ENCODE measurements at regions not wholly inside any gene's neighbourhood (a gene's known extent, or its start where the extent isn't known, plus 50 kb on each side); places are given as distances from the start of the nearest gene placed in this dataset.

- H3K9me3 ChIP-seq = no peaks in the 10 kb centered on the region
- H3K27ac ChIP-seq = no peak overlapping the region
- WGBS (ENCODE audit: missing lambda C conversion rate) = 5% methylated on average over 5 of the region's 5 CpGs
- POLR2A ChIA-PET = no interaction called here
- H3K4me2 ChIP-seq = no peak overlapping the region
- TF ChIP-seq ZFP36 (IDR thresholded peaks at IDR 0.05; ENCODE audit: borderline replicate concordance, partially characterized antibody) (no peak), SMC3 (IDR thresholded peaks at IDR 0.05) (no peak), HEYL (CRISPR knock-in tag; IDR thresholded peaks at IDR 0.05) (no peak), HDAC2 (IDR thresholded peaks at IDR 0.05) (no peak), EHF (CRISPR knock-in tag; IDR thresholded peaks at IDR 0.05) (no peak), CHD2 (IDR thresholded peaks at IDR 0.05; ENCODE audit: low read length, partially characterized antibody) (no peak), MYC (IDR thresholded peaks at IDR 0.05; ENCODE audit: borderline replicate concordance, low read length) (no peak)
- DNase-seq (ENCODE audit: low read depth in 1 of 2, low spot score in 1 of 2) (no peak), ATAC-seq (no peak), FAIRE-seq (no peak)
- CTCF ChIA-PET = no interaction called here
- no peak overlapping the region for H3K4me3 ChIP-seq
- no peaks in the 10 kb centered on the region for H3K4me1 ChIP-seq
These were observed 99.4 kb upstream of the GHITM start for GRCh38 chr10:84039957-84040356.

- POLR2A ChIA-PET = no interaction called here
- Histone ChIP-seq H3K4me1 (no peaks in the 10 kb centered on the region), H3K27ac (no peak overlapping the region), H3K4me2 (no peak overlapping the region), H3K4me3 (no peak overlapping the region), H3K9me3 (no peaks in the 10 kb centered on the region; the same call in 2 of the 3 replicates)
- no peak for DNase-seq (ENCODE audit: low read depth in 1 of 2, low spot score in 1 of 2)
- WGBS (ENCODE audit: missing lambda C conversion rate) = 0% methylated on average over 3 of the region's 3 CpGs
- FAIRE-seq = no peak
- ATAC-seq = no peak
- TF ChIP-seq CHD4 (IDR thresholded peaks at IDR 0.05; ENCODE audit: borderline replicate concordance) = no peak
- TF ChIP-seq KDM5A (IDR thresholded peaks at IDR 0.05) = no peak
- TF ChIP-seq TP53 (CRISPR knock-in tag; IDR thresholded peaks at IDR 0.05) = no peak
- no peak for TF ChIP-seq ELK1 (IDR thresholded peaks at IDR 0.05; ENCODE audit: low read depth, low read length)
- no peak for TF ChIP-seq CEBPB (IDR thresholded peaks at IDR 0.05)
- TF ChIP-seq HES2 (IDR thresholded peaks at IDR 0.05) = no peak
- no peak for TF ChIP-seq MAX (IDR thresholded peaks at IDR 0.05)
- TF ChIP-seq RCOR1 (IDR thresholded peaks at IDR 0.05; ENCODE audit: low read depth, low read length) = no peak
- no peak for TF ChIP-seq RARB (CRISPR knock-in tag; IDR thresholded peaks at IDR 0.05)
- TF ChIP-seq MAFK (IDR thresholded peaks at IDR 0.05; ENCODE audit: partially characterized antibody) = no peak
- TF ChIP-seq CTCF (IDR thresholded peaks at IDR 0.05) = no peak
- no peak for TF ChIP-seq ZSCAN20 (CRISPR knock-in tag; IDR thresholded peaks at IDR 0.05)
- no peak for TF ChIP-seq FOXS1 (CRISPR knock-in tag; IDR thresholded peaks at IDR 0.05)
- TF ChIP-seq TFCP2L1 (CRISPR knock-in tag; IDR thresholded peaks at IDR 0.05) = no peak
- no peak for TF ChIP-seq EHMT2 (IDR thresholded peaks at IDR 0.05; ENCODE audit: low read depth)
- TF ChIP-seq ESRRA (IDR thresholded peaks at IDR 0.05; ENCODE audit: borderline replicate concordance, low read length) = no peak
- CTCF ChIA-PET = interaction anchor here (0.7 kb wide), 1 partner anchor 20 kb away, joined by 3 read pairs; no protein-coding TSS in a partner anchor
These were observed 91.9 kb upstream of the GHITM start for GRCh38 chr10:84047258-84048010.

Measured in A549 (cell line).